ENCODE measurements at regions not wholly inside any gene's neighbourhood (a gene's known extent, or its start where the extent isn't known, plus 50 kb on each side); places are given as distances from the start of the nearest gene placed in this dataset.

- Histone ChIP-seq H3K4me1 (replicated peaks in 1 of 4; ENCODE audit: control insufficient read depth in 3 of 4, insufficient read depth in 4 of 4, low read length in 3 of 4) (no peaks in the 10 kb centered on the region), H2BK12ac (ENCODE audit: low read depth, low read length) (no peak overlapping the region), H2BK5ac (ENCODE audit: low read depth, low read length) (no peak overlapping the region), H3K4ac (replicated peaks; ENCODE audit: insufficient read length, low read depth, low read length) (no peak overlapping the region), H2BK120ac (replicated peaks; ENCODE audit: low read depth, low read length) (no peak overlapping the region), H4K20me1 (replicated peaks in 1 of 2; ENCODE audit: control insufficient read depth in 1 of 2, insufficient read depth in 2 of 2, low read length in 2 of 2) (no peaks in the 10 kb centered on the region), H4K5ac (ENCODE audit: insufficient read length, low read depth, low read length) (no peak overlapping the region), H3K23me2 (ENCODE audit: low read depth, low read length) (no peaks in the 10 kb centered on the region), H3K4me2 (ENCODE audit: insufficient read depth in 1 of 2, low read depth in 2 of 2, low read length in 2 of 2) (no peak overlapping the region), H2BK15ac (ENCODE audit: low read length) (no peak overlapping the region), H4K91ac (replicated peaks; ENCODE audit: insufficient read length, low read length) (no peak overlapping the region), H3K79me1 (ENCODE audit: low read depth, low read length) (no peaks in the 10 kb centered on the region), H4K8ac (ENCODE audit: extremely low read depth, insufficient read depth, low read length) (no peak overlapping the region), H3K23ac (ENCODE audit: insufficient read length) (no peak overlapping the region), H3K18ac (ENCODE audit: extremely low read depth, low read length) (no peak overlapping the region), H3K27ac (ENCODE audit: low read depth, low read length) (no peak overlapping the region), H3K14ac (ENCODE audit: insufficient read length) (no peak overlapping the region), H3K4me3 (ENCODE audit: extremely low read depth in 1 of 4, insufficient read depth in 2 of 4, low read depth in 3 of 4, low read length in 4 of 4) (no peak overlapping the region), H2BK20ac (ENCODE audit: low read length) (no peak overlapping the region), H3K9me3 (ENCODE audit: insufficient read depth in 2 of 2, low read depth in 1 of 2, low read length in 1 of 2) (no peaks in the 10 kb centered on the region), H3K27me3 (replicated peaks in 1 of 4; ENCODE audit: control insufficient read depth in 3 of 4, extremely low read depth in 1 of 4, insufficient read depth in 3 of 4, low read length in 3 of 4) (no peaks in the 10 kb centered on the region), H2AK5ac (ENCODE audit: low read depth, low read length) (no peak overlapping the region), H2AFZ (ENCODE audit: low read length) (no peak overlapping the region), H3K56ac (replicated peaks; ENCODE audit: insufficient read length, low read depth, low read length) (no peak overlapping the region), H3K36me3 (ENCODE audit: control insufficient read depth in 2 of 4, insufficient read depth in 4 of 4, low read length in 3 of 4) (no peaks in the 10 kb centered on the region), H3K79me2 (ENCODE audit: control insufficient read depth in 1 of 2, insufficient read depth in 2 of 2, low read length in 2 of 2) (no peaks in the 10 kb centered on the region), H3K9ac (replicated peaks in 1 of 4; ENCODE audit: extremely low read depth in 1 of 4, low read depth in 3 of 4, low read length in 3 of 4) (no peak overlapping the region)
- CTCF ChIA-PET (ENCODE audit: partially characterized antibody): interaction anchor here (0.6 to 2.2 kb wide), 6 partner anchors 9 to 222 kb away, joined by 3 to 8 read pairs (median 4); no protein-coding TSS in a partner anchor
- FAIRE-seq: no peak
- POLR2A ChIA-PET (ENCODE audit: partially characterized antibody): no interaction called here
- WGBS, 2 experiments (ENCODE audit: extremely low coverage in 1 of 2, insufficient coverage in 1 of 2, insufficient read length in 1 of 2, insufficient replicate concordance in 2 of 2, low coverage in 1 of 2, low lambda C conversion rate in 2 of 2, missing lambda C conversion rate in 1 of 2): 88% methylated on average over 9 of the region's 9 CpGs; no CpG with 5 or more reads in 1 of the 2 experiments
- no peak for TF ChIP-seq SUZ12 (IDR thresholded peaks at IDR 0.05; ENCODE audit: low read length)
- peak; percentile 47 to 50 (median 50) for TF ChIP-seq CTCF (IDR thresholded peaks at IDR 0.05; ENCODE audit: control extremely low read depth in 1 of 3, insufficient read depth in 1 of 3, low read depth in 1 of 3, low read length in 3 of 3)
- no peak for TF ChIP-seq CEBPB (IDR thresholded peaks at IDR 0.05; ENCODE audit: low read depth, low read length)
- no peak for TF ChIP-seq CTBP2 (IDR thresholded peaks at IDR 0.05; ENCODE audit: borderline replicate concordance, insufficient read depth, insufficient read length, low read length)
- no peak for TF ChIP-seq CBX5 (IDR thresholded peaks at IDR 0.05; ENCODE audit: low read depth, low read length)
- no peak for TF ChIP-seq RBBP5 (IDR thresholded peaks at IDR 0.05; ENCODE audit: borderline replicate concordance, low read depth, low read length)
- peak; percentile 56 to 70 for TF ChIP-seq RAD21 (IDR thresholded peaks at IDR 0.05 in 1 of 2, conservative IDR thresholded peaks at IDR 0.05 in 1 of 2; ENCODE audit: low read depth in 2 of 2, low read length in 2 of 2)
- TF ChIP-seq SP1 (IDR thresholded peaks at IDR 0.05; ENCODE audit: low read depth, low read length): no peak
- peak in 1 of 2 experiments; percentile 49 for DNase-seq (ENCODE audit: low read depth in 1 of 2, low spot score in 2 of 2)
Observed at GRCh38 chr4:82275431-82276331, 98.1 kb downstream of the HNRNPD start.

Data from H1 (cell line).